NCI-H2227 (cell line): ENCODE measurements at regions not wholly inside any gene's neighbourhood (a gene's known extent, or its start where the extent isn't known, plus 50 kb on each side); places are given as distances from the start of the nearest gene placed in this dataset.

Source experiments
- DNase-seq: peaks from one replicate; lab custom pipeline; 2025; ENCODE audit not compliant: unreplicated experiment; lab: John Stamatoyannopoulos, UW

GRCh38 chr2:239506101-239506857 lies 105.5 kb upstream of the HDAC4 start:
- DNase-seq, result peak; percentile 6

- DNase-seq, result no peak
Measured at GRCh38 chr2:239504643-239505235, 103.9 kb upstream of the HDAC4 start.

GRCh38 chr2:239502430-239503186 lies 101.8 kb upstream of the HDAC4 start:
- no peak for DNase-seq

- no peak for DNase-seq
Measured at GRCh38 chr2:239500574-239501550, 100.0 kb upstream of the HDAC4 start.

- DNase-seq, result no peak
Measured at GRCh38 chr2:239499726-239500573, 99.1 kb upstream of the HDAC4 start.

GRCh38 chr2:239498981-239499634 lies 98.3 kb upstream of the HDAC4 start:
- no peak for DNase-seq

GRCh38 chr2:239498576-239498975 lies 97.8 kb upstream of the HDAC4 start:
- DNase-seq, result no peak

- no peak for DNase-seq
Measured at GRCh38 chr2:239496700-239497099, 95.9 kb upstream of the HDAC4 start.

- DNase-seq, result no peak
Measured at GRCh38 chr2:239495791-239496233, 95.0 kb upstream of the HDAC4 start.

- DNase-seq, result no peak
Measured at GRCh38 chr2:239495175-239495574, 94.4 kb upstream of the HDAC4 start.

GRCh38 chr2:239494578-239494977 lies 93.8 kb upstream of the HDAC4 start:
- no peak for DNase-seq

GRCh38 chr2:239489481-239489880 lies 88.7 kb upstream of the HDAC4 start:
- DNase-seq, result no peak

GRCh38 chr2:239488125-239488524 lies 87.3 kb upstream of the HDAC4 start:
- DNase-seq, result no peak

- DNase-seq, result no peak
Measured at GRCh38 chr2:239487272-239487671, 86.5 kb upstream of the HDAC4 start.

- DNase-seq, result no peak
Measured at GRCh38 chr2:239485622-239486021, 84.8 kb upstream of the HDAC4 start.

GRCh38 chr2:239484571-239485355 lies 83.9 kb upstream of the HDAC4 start:
- DNase-seq, result no peak

- no peak for DNase-seq
Measured at GRCh38 chr2:239482778-239483712, 82.2 kb upstream of the HDAC4 start.

- no peak for DNase-seq
Measured at GRCh38 chr2:239479471-239479870, 78.7 kb upstream of the HDAC4 start.
